ENCODE measurements at regions not wholly inside any gene's neighbourhood (a gene's known extent, or its start where the extent isn't known, plus 50 kb on each side); places are given as distances from the start of the nearest gene placed in this dataset.

DNA sequence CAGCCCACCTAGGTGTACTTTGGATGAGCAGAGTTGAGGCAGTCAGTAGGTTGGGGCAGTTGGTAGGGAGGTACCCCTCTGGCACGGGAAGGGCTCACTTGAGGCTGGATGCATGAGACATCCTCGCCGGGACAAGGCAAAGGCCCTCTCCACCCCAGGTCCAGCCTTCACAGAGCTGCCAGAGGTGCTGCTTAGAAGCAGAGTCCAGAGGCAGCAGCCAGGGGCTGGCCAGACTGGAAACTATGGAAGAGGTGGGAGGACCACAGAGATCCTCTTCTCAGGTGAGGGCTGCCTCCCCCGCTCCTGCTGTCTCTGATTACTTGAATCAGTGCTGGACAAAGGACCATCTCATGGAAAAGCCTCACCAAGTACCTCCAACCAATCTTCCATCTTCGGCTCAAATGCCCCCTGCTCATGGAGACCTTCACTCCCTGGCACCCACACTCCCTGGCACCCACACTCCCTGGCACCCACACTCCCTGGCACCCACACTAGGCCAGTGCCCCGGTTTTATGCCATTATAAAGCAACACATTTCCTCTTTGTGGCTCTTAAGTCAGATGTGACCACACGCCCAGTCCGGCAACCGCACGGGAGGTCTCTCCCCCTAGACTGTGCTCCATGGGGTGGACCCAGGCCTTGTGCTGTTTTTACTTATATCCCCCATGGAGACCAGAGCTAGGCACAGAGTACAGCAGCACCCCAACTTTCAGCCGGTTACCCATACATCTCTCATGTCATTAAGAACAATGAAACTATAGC, 100.1 kb downstream of the YTHDF1 start:
- no peak for DNase-seq

DNA sequence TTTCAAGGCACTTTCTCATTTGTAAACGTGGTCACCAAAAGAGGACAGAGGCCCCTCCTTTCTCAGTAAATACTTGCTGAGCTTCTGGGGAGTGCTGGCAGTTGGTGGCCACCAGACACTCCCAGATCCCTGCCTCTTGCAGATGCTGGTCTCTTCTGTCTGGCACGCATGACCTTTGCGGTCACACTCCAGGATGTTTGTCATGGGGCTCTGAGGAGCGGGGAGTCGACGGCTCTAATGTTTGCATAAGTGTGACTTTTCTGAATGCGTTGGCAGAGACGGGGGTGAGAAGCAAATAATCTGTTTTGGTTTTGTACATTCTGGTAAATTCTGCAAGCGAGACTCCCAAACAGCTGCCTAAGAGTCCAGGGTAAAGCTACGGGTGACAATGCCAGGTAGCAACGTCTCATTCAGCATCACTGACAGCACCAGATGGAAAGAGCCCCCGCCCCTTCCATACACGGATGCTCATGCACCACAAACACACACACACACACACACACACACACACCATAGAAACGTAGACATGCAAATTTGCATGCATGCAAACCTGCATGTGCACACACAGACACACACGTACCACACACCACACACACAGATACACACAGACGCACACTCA, 101.1 kb downstream of the YTHDF1 start:
- DNase-seq = no peak

DNA sequence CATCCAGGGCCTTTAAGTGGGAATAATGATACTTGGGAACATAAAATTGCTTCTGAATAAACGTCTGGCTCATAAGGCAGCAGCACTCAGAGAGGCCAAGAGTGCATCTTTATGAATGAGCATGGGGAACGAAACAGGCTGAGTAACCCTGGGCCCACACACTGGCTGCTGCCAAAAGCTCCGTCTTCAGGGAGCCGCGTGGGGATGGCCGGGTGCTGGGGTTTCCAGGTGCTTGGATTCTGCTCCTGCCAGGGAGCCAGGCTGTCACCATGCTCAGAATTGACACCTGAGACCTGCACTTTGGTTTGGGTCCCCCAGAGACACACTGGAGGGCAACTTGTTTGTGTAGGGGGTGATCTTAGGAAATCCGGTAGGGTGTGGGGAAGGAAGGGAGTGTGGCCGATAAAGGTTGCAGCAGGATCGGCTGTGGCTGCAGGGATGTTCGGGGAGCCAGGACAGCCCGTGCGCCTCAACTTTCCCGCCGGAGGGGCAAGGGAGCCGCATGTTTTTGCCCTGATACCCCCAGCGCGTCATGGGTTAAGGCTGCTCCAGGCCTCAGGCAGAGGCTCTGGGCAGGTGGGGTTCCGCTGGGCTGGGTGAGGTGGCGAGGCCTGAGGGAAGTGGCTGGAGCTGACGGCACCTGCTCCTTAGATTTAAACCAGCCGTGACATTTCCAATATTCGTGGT, 101.8 kb downstream of the YTHDF1 start:
- no peak for DNase-seq

DNA sequence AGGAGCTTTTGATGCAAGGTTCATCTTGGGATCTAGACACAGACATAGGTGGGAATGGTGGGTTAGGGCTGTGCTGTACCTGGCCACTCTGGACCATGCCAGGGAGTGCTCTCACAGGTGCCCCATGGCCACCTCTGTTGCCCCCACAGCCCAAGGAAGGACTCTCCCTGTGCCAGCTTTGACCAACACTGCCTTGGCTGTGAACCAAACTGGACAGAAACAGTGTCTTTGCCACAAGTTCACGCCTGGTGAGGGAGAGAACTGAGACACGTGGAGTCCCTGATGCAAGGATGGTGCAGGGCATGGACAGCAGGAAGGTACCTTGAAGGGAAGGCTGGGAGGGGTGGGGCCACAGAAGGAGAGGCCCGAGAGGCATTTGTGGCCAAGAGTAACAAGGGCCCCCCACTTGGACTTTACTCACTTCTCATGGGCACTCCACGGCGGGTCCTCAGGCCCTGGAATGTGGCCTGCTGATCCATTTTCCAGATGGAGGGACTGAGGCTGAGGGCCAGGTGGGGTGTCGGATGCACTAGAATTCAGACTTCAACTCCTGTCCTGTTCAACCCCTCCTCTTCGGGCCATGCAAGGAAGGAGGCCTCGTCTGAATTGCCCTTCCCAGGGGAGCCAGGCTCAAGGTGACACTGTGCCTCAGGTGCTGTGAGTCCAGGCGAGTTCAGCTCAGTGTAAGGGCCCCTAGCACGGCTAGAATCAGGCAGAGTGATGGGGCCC, 103.3 kb downstream of the YTHDF1 start:
- DNase-seq = no peak

DNA sequence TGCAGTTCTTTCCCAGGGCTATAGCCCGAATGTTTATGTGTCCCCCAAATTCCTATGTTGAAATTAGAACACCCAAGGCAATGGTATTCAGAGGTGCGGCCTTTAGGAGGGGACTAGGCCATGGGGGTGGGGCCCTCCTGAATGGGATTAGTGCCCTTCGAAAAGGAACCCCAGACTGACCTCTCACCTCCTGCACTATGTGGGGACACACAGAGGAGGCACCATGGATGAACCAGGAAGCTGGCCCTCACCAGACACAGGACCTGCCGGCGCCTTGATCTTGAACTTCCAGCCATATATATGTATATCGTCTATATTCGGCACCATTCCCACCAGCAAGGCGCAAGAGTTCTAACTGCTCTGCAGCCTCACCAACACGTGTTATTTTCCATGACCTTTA, 101.5 kb upstream of the BHLHE23 start:
- no peak for DNase-seq

DNA sequence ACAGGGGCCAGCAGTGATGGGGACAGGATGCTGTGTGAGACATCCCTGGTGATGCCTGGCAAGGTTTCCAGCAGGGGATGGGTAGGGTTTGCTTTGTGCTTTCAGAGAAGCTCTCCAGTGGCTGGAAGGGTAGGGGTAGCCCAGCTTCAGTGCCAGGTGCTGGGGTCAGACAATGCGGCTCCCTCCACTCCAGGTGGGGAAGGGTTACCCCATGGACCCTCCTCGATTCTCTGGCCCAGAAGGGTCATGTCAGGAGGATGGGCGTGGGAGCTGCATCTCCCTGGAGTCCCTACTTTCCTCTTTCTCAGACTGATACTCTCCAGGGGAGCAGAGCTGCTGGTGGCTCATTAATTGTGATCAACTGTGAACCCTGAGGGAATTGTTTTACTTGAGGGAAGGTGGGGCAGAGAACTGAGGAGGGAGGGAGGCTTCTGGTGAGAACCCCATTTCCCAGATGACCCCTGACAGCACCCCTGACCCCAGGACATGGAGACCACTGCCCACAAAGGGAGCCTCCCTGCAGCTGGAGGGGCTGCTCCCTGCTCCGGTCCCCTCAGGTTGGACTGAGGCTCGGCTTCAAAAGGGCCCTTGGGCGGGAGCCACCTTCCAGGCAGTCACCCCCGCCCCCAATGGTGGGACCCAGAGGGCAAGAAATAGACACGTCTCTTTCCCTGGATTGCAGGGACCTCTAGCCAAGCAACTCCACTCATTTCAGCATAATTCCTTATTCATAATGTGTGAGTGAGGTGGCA, 100.9 kb upstream of the BHLHE23 start:
- no peak for DNase-seq

DNA sequence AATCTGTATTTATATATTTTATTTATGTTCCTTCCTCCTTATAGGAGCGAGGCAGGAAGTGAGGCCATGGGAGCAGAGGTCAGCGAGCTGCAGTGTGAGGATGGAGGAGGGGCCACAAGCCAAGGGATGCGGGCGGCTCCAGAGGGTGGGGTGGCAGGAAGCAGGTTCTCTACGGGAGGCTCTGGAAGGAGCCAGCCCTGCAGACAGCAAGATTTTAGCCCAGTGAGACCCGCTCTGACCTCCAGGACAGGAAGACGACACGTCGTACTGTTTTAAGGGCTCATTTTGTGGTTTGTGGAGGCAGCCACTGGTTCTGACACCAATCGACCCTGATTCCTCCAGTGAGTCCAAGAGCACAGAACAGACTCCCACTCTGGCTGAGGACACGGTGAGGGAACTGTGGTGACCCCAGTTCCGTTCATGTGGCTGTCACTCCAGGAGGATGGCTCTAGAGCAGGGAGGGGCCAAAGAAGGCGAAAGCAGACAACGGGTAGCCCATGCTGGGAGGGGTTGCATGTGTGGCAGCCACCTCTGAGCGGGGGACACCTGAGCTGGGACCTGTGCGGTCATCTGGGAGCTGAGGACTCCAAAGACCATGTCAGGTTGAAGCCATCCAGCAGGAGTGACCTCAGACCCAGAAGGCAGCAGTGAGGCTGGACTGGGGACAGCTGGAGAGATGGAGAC, 100.1 kb upstream of the BHLHE23 start:
- DNase-seq = no peak

DNA sequence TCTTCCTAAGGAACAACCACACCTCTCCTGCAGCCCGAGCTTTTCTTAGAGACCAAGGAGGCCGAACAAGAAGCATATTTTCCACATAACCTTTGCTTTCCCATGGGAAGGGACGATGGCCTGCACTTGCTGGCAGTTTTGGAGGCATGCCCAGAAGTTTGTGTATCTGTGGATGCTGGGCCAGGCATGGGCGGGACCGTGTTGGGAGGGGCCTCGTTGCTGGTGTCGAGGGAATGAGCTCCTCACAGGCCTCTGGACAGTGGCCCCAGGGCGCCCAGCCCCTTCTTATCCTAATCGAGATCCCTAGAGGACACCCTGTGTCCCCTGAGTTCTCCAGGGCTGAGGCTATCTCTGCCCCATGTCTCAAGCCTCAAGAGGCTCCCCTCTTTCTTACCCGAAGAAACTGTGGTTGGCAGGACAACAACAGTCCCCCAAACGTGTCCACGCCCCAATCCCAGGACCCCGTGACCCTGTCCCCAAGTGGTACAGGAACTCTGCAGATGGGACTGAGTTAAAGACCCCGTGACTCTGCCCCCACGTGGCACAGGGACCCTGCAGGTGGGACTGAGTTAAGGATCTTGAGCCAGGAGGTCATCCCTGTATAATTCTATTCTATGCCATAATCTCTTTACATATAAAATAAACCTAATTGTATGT, 99.5 kb upstream of the BHLHE23 start:
- no peak for DNase-seq

DNA sequence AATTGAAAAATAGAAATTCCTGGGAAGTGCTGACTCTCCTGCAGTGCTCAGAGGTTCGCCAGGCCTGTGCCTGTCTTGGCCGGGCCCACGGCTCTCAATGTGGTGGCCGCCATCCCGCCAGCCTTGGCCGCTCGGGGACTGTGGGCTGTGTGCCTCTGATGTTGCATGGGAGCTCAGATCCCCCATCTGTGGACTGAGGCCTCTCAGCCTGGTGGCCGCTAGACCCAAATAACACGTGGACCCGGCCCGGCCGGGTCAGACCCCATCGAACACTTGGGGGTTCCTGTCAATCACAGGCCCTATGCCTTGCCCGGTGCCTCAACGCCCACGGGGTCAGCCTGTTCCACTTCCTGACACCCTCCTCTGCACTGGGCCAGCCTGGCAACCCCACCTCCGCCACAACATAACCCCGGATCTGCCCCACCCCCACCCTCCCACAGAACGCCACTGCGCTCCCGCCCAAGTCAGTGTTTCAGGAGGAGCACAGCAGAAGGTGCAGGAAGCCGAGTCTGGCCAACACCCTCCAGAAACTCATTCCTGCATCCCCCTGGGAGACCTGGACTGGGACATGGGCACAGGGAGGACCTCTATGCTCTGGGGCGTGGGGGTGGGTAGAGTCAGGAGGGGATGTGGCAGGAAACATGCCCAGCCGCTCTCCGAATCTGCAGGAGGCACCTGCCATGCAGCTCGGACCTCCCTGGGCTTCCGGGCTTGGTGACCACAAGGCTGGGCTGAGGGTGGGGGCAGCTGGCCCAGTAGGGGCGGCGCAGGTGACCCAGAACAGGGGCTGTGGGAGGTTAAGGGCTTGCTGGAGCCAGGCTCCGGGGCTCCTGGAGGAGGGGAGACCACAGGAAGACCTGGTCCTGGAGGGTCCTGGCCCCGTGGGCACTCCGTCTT, 98.7 kb upstream of the BHLHE23 start:
- DNase-seq = no peak

DNA sequence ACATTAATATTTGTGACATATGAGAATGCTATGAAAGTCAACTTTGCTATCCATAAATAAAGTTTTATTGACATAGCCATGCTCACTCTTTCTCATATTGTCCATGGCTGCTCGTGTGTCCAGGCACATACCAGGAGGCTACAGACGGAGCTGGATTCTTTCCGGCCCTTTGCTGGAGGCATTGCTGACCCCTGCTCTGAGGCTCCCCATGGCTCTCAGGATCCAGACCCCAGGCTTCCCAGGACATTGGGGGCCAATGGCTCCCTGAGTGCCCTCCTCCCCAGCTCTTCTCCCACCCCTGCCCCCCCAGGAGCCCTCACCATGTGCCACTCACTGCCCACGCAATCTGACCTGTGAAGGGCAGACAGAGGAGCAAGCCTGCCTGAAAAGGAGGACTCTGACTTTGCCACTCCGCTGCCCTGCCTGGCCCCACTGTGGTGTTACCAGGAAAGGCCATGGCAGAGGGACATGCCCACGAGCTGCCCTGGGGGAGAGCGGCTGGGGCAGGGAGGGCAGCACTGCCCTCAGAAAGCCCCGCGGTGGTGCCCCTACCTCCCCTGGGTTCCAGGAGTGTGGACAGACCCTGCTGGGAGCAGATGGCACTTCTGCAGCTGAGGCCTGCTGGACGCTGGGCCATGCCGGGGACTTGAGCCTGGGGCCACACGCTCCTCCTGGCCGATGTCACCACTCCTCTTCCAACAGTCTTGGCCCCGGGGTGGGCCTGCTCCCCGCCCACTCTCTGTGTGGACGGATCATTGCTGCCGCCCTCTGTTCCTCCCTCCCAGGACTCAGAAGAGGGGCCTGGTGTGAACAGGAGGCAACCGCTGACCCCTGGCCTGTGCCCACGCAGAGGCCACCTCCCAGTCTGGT, 97.8 kb upstream of the BHLHE23 start:
- DNase-seq = no peak

DNA sequence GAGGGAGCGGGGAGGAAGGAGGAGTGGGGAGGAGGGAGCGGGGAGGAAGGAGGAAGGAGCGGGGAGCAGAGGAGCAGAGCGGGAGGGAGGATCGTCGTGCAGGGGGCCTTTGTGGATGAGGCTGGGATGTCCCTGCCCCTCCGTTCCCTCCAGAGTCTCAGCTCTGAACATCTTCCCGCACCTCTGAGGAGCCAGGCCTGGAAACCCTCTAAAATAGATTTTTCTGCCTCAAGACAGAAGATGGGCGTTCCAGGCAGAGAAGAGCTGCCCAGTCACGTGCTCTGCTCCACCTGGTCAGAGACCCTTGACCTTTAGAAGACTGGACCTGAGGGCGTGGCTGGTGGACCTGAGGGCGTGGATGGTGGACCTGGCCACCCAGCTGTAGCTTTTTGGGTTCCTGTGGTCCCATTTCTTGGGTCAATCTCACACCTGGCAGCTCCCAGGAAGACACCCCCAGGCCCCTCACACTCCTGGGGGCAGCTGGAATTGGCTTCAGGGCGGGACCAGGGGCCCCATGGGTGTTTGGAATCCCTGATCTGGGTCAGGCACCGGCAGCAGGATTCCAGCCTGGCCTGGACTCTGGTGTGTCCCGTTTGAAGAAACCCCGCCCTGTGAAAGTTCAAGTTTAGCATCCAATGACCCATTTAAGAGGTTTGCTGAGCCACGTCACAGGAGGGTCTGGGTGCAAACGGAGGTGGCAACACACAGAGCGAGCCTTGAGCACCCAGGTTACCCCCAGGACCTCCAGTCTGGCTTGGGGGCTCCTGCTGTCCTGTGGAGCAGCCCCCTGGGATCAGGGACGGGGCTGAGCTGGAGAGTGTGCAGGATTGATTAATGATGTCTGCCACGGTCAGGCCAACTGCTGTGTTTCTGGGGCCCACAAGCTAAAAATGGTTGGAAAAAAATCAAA, 96.9 kb upstream of the BHLHE23 start:
- no peak for DNase-seq

DNA sequence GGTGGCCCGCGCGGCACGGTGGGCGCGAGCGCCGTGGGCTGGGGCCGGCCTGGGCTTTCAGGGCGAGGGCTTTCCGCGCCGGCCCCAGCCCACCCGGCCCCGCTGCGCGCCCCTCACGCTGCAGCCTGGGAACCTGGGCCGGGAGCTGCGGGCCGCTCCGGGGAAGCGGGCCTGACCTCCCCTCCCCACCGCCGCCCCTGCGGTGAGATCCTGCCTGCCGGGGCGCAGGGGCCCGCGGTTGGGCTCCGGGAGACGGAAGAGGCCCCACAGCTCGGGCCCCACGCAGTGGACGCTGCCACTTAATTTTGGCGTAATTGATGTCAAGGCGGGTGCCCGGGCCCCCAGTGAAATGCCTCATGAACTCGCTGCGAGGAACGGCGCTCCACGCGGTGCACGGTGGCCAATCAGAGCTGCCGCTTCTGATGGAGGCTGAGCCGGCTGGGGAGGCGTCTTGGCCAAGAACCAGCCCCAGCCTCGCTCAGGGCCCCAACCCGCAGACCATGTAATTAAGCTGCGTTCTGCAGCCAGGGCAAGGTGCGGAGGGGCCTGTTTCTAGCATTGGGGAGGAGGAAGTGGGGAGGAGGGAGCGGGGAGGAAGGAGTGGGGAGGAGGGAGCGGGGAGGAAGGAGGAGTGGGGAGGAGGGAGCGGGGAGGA, 96.1 kb upstream of the BHLHE23 start:
- DNase-seq = peak; percentile 58

DNA sequence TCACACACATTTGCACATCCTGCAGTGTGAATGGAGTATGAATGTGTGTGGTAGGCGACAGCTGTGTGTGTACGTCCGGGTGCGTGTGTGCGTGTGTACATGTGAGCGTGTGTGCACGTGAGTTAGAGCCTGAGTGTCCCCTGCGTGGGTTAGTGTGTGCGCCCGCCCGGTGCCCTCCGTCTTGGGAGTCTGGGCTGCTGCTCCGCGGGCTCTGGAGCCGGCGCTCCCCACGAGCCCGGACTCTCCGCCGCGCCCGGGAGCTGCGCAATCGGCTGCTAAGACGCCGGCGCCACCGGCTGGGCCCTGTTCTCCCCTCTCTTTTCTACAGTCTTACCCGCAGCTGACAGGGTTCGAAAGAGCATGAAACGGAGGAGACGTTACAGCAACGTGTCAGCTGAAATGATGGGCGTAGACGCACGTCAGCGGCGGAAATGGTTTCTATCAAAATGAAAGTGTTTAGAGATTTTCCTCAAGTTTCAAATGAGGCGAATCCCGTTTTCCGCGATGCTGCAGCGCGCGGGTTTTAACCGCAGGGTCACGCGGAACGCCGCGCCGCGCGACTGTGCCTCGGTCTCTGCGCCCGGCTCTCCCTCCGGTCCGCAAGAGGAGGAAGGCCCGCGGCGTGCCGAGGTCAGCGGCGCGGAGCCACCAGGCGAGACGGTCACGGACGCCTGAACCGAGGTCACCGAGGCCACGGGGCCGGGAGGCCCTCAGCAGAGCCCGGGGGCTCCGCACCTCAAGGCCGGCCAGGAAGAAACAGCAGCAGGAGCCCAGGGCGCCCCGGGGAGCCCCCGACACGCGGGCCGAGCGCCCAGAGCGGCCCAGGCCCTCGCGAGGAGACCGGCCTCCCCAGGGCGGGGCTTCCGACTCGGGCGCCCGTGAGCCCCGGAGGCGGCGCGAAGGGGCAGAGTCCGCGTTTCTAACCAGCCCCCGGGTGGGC, 95.3 kb upstream of the BHLHE23 start:
- peak; percentile 75 for DNase-seq

DNA sequence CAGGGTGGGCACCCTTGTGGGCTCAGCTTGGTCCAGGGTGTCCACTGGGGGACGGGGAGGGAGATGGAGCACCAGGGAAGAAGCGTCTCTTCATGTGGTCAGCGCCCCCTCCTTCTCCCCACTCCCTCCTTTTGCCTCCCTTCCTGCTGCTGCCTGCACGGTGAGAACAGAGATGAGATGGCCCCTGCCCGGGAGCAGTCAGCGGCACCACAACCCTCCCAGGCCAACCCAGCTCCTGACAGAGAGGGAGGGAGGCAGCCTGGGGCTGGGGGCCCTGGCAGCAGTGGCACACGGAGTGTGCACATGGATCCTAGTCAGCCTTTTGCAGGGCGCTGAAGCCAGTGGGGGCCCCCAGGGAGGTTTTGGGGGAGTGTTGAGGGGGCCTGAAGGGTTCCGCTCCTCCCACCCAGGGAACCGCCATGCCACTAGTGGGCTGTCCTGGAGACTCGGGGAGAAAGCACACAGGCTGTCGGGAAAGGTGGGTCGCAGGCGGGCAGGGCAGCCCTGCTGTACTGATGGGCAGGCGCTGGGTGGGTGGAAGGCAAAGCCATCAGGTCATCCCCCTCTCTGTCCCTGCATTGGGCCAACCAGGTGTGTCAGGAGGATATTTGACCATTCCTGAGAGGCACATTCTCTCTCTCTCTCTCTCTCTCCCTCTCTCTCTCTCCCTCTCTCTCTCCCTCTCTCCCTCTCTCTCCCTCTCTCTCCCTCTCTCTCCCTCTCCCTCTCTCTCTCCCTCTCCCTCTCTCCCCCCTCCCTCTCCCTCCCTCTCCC, 94.3 kb upstream of the BHLHE23 start:
- no peak for DNase-seq

DNA sequence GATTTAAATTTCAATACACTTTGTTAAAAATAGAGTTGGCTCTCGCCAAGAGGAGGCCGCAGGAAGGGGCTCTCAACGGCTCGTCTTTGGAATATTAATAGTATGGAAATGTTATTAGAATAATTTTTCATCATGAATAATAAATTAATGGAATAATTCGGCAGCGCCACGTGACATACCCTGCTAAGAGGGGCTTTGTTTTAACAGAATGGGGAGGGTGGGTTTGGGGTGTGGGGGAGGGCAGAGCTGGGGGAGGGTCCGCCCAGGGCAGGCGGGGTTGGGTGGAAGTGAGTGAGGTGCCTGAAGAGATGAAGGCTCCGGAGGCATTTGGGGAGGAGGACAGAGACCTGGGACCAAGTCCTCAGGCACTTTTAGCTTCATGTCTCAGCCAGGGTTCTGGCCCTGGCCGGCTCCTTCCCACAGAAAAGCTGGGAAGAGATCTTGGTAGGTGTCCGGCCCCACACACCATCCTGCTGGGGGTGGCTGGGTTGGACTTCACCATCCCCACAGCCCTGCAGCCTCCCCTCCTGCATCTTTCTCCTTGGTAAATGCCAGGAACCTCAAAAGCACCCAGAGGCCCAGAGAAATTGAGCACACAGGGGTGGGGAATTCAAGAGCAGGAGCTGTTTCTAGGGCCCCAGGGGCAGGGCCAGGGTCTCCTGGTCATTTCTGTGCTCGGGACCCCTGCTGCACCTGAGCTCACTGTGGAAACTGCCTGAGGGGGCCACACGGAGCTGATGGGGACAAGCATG, 93.6 kb upstream of the BHLHE23 start:
- DNase-seq = no peak
